SK-N-SH (cell line): ENCODE measurements at regions not wholly inside any gene's neighbourhood (a gene's known extent, or its start where the extent isn't known, plus 50 kb on each side); places are given as distances from the start of the nearest gene placed in this dataset.

Experiments
- CHD2 ChIP-seq: fragments of 150-350 bp; IDR thresholded peaks from 2 replicates; pipeline ENCODE4 v1.6.1; 2018; ENCODE audit warnings: low read length; ENCODE audit not compliant: partially characterized antibody
- EP300 ChIP-seq, 2 experiments: IDR thresholded peaks; 2 replicates each; pipeline versions ENCODE4 v1.4.0 to v1.6.1; 2012; ENCODE audit warnings: borderline replicate concordance in 1 of 2, low read depth in 1 of 2, low read length in 1 of 2
- MXI1 ChIP-seq: IDR thresholded peaks from 2 replicates; pipeline ENCODE4 v1.6.1; 2012; ENCODE audit warnings: mild to moderate bottlenecking, low read depth, low read length, improper control_type of control experiment
- RAD21 ChIP-seq: IDR thresholded peaks from 2 replicates; pipeline ENCODE4 v1.6.1; 2012; ENCODE audit warnings: mild to moderate bottlenecking, low read length
- RFX5 ChIP-seq: IDR thresholded peaks from 2 replicates; pipeline ENCODE4 v1.6.1; 2012; ENCODE audit warnings: mild to moderate bottlenecking, improper control_type of control experiment, low read length
- SMC3 ChIP-seq: IDR thresholded peaks from 2 replicates; pipeline ENCODE4 v1.6.1; 2012; ENCODE audit warnings: low read depth, low read length, improper control_type of control experiment
- TF ChIP-seq, protein P1 (sequence below): fragments of 200-600 bp; sonication (generic); IDR thresholded peaks from 2 replicates; pipeline ENCODE4 v1.6.1; 2017; ENCODE audit warnings: antibody characterized with exemption, mild to moderate bottlenecking, moderate library complexity
- TF ChIP-seq, protein P2 (sequence below): fragments of 150-350 bp; IDR thresholded peaks from 2 replicates; pipeline ENCODE4 v1.6.1; 2017; ENCODE audit warnings: antibody characterized with exemption, low read length, low read depth, borderline replicate concordance

DNA sequence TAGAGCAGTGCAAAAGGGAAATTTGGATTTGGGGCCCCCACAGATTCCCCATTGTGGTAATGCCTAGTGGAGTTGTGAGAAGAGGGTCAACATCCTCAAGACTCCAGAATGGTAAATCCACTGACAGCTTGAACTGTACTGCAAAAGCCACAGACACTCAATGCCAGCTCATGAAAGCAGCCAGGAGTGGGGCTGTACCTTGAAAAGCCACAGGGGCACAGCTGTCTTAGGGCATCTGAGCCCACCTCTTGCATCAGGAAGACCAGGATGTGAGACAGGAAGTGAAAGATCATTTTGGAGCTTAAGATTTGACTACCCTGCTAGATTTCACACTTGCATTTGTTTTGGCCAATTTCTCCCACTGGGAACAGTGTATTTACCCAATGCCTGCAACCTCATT, 1548.9 kb upstream of the PCDH20 start:
- TF ChIP-seq RFX5, result no peak
- TF ChIP-seq MXI1, result no peak
- TF ChIP-seq, protein P1, sequence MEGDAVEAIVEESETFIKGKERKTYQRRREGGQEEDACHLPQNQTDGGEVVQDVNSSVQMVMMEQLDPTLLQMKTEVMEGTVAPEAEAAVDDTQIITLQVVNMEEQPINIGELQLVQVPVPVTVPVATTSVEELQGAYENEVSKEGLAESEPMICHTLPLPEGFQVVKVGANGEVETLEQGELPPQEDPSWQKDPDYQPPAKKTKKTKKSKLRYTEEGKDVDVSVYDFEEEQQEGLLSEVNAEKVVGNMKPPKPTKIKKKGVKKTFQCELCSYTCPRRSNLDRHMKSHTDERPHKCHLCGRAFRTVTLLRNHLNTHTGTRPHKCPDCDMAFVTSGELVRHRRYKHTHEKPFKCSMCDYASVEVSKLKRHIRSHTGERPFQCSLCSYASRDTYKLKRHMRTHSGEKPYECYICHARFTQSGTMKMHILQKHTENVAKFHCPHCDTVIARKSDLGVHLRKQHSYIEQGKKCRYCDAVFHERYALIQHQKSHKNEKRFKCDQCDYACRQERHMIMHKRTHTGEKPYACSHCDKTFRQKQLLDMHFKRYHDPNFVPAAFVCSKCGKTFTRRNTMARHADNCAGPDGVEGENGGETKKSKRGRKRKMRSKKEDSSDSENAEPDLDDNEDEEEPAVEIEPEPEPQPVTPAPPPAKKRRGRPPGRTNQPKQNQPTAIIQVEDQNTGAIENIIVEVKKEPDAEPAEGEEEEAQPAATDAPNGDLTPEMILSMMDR, result no peak
- TF ChIP-seq CHD2, result no peak
- TF ChIP-seq SMC3, result no peak
- TF ChIP-seq RAD21, result no peak
- TF ChIP-seq, protein P2, sequence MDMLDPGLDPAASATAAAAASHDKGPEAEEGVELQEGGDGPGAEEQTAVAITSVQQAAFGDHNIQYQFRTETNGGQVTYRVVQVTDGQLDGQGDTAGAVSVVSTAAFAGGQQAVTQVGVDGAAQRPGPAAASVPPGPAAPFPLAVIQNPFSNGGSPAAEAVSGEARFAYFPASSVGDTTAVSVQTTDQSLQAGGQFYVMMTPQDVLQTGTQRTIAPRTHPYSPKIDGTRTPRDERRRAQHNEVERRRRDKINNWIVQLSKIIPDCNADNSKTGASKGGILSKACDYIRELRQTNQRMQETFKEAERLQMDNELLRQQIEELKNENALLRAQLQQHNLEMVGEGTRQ, result no peak
- TF ChIP-seq EP300 (IDR thresholded peaks at IDR 0.05; ENCODE audit: borderline replicate concordance in 1 of 2, low read depth in 1 of 2, low read length in 1 of 2), result no peak
